Renal cortex interstitium (tissue), 11 donors: ENCODE measurements at regions not wholly inside any gene's neighbourhood (a gene's known extent, or its start where the extent isn't known, plus 50 kb on each side); places are given as distances from the start of the nearest gene placed in this dataset.

ENCODE experiments used
- DNase-seq, 11 donors: peaks; one replicate each; pipeline ENCODE4 v3.0.0-alpha.2; 2013; ENCODE audit warnings: low read depth in 9 of 11, low spot score in 4 of 11; ENCODE audit errors: extremely low read depth in 1 of 11

DNA sequence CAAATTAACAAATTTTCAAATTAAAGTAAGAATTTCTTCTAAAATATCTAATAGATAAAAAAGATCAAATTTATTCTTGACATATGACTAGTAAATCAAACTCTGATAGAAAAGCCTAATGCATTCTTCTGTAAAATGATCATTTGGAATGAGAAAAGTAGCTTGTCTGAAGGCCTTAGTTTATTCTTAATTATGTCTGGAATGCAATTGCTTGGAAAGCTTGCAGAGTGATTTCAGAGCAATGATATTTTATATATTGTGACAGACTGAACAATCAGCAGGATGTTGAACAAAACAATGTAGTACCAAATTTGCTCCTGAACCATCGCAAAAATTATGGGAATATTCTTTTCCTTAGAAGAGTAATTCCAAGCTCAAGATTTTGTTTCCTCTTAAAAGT is 789.6 kb upstream of the NOVA1 start:
- DNase-seq = no peak

DNA sequence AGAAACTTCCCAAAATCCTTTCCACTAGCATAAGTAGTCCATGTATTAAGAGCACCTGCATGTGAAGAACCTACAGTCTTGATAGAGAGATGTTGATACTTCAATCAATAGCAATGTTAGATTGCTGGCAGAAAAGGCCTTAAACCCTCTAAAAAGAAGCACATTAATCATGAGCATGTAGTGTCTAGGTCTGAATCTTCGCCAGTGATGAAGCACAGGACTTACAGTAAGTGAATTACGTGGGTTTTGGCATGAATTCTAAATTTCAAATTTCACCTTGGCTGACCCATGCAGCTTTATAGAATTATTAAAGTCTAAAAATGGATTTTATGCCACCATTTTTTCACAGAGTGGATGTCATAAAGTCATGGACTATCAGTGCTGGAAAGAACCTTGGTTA is 791.6 kb upstream of the NOVA1 start:
- DNase-seq = no peak

DNA sequence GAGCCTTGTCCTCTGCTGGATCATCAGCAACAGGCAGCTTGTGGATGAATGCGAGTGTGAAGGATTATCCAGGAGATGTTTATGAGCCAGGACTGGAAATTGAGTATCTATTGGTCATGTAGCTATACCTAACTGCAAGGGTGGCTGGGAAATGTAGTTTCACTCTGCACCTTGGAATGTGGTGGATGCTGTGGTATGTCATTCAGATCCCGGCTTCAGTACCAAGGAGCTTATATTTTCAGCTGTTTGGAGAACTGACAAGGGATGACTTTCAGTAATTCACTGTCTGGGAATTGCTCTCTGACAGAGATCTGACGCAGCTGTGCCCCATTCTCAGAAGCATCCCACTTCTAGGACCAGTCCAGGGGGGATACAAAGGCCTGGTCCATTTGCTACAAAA is 792.3 kb upstream of the NOVA1 start:
- no peak for DNase-seq

DNA sequence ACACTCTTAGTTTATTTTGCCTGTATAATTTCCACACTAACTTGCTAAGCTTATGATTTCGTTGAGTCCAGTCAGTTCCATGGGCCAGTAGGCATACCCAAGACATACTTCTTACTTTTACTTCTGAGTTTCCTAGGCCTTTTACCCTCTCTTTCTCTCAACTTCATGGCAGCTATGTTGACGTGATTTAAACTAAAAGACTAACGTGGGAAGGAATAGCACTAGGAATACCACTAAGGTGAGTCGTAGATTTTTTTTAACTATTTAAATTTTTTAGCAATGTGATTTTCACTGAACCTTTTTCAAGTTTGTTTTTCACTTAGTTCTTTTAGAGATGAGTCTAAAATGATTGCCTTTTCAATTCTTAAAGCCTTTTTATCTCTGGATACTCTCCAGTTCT is 793.5 kb upstream of the NOVA1 start:
- no peak for DNase-seq

- DNase-seq = no peak
Measured at GRCh38 chr14:27392153-27392552, 794.3 kb upstream of the NOVA1 start.

DNA sequence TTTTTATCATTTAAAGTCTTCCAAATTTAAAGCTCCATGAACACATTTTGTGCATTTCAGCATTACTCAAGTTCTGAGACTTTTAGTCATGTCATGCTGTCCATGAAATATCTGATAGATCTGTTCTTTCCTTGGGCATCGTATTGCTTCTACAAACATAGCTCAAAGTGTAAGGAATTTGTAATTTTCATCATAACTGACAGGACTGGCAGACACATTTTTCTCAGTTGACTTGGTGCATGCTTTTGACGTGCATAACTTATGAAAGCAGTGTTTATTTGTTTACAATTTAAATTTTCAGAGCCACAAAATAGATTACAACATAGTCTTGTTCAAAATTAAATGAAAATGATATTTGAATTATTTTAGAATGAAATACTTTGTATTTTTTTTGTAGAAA is 812.1 kb upstream of the NOVA1 start:
- no peak for DNase-seq

GRCh38 chr14:27410981-27411380 is 813.1 kb upstream of the NOVA1 start:
- no peak for DNase-seq

GRCh38 chr14:27427796-27428195 is 830.0 kb upstream of the NOVA1 start:
- DNase-seq = no peak

DNA sequence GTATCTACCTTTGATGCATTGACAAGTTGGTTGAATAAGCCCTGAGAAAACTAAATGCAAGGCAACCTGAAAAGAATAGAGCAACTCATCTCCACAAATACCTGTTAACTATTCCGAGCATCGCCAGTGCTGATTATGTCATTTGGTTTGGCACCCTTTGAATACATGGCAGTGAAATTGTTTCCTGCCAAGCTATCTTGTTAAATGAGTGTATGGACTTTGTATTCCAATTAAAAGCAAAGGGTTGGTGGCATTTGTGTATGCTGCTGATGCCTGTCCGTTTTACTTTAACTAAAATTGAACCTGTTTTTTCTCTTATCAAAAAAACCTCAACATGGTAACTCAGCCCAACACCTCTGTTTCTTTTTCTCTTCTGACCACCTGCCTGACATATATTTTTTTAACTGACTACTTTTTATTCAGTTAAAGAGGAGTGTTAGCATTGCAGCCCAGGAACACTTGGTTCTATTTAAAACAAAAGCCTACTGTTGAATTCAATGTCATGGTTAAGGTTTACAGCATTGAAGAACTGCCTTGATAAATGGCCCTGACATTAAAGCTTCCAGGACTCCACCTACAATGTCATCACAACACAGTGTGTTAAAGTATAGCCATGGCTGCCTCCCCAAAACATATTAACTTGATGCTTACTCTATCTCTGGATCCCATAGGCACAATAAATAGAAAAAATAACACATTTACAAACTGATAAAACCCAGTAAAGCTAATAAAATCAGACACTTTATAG is 838.3 kb upstream of the NOVA1 start:
- DNase-seq = peak in 4 of 11 donors; percentile 2 to 9 (median 4)

GRCh38 chr14:27484633-27485032 is 886.8 kb upstream of the NOVA1 start:
- no peak for DNase-seq

GRCh38 chr14:27485193-27485592 is 887.4 kb upstream of the NOVA1 start:
- no peak for DNase-seq

- DNase-seq = no peak
Measured at GRCh38 chr14:27506272-27506671, 908.4 kb upstream of the NOVA1 start.

DNA sequence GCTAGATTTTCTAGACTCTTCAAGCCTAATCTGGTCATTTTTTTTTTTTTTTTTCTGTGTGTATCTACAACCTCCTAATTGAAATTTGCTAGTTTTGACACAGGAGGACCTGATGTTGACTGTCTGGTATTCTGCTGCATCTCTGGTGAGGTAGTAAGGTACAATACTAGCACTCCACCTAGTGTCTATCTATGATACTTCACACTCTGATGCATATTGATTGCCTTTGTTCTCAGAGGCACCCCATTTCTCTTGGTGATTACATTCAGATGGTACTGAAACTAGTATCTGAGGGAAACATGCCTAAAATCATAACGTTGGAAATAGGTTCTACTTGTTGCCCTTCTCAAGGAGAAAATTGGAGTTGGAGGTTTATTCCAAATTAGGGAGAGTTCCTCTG is 930.5 kb upstream of the NOVA1 start:
- DNase-seq = peak in 8 of 11 donors; percentile 2 to 15 (median 10)

DNA sequence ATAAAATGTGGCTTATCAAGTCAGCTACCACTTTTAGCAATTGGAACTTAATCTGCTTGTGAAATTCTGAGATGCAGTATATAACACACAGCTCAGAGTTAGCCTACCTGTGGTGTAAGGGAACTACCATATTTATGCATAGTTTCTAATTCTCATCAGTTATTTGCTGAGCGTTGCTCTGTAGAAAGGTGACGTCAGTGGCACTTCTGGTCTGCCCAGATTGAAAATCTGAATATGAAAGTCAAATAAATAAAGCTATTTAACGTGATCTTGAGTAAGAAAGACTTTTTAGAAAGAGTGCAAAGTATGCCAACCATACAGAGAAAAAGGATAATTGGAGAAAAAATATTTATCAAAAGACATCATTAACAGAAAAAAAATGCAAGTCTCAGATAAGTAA is 938.9 kb upstream of the NOVA1 start:
- no peak for DNase-seq

GRCh38 chr14:27546111-27546510 is 948.3 kb upstream of the NOVA1 start:
- DNase-seq = peak in 1 of 11 donors; percentile 0

DNA sequence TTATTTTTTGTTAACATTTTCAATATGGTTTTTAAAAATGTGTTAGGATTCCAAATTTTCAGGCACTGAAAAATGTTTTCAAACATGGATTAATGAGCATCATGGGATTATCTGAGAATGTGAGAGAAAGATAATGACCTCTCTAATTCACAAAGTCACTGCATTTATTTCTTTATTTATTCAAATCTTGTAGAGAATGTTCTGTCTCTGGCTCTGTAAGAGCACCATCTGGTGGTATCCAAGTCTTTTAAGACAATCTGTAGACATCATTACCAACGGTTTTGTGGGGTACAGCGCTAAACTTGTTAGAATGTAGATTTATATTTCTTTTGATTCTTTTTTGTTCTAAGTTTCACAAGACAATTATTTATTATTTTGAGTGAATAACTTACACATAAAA is 956.0 kb upstream of the NOVA1 start:
- DNase-seq = peak in 8 of 11 donors; percentile 1 to 8 (median 3)

DNA sequence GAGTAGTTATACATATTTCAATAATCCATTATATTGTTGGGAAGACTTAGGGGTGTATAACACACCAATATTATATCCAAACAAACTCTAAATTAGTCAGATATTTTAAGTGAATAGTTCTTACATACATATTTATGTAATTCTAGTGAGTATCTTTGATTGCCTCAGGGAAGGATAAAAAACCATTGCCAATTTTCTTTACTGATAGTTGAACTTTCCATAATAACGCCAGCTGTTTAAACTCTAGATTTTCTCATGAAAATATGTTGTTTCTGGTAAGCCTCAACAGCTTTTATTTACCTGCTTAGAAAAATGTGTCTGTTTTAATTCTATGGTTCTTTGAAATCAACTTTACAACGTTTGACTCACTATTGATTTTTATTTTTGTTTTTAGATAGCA is 959.6 kb upstream of the NOVA1 start:
- no peak for DNase-seq

DNA sequence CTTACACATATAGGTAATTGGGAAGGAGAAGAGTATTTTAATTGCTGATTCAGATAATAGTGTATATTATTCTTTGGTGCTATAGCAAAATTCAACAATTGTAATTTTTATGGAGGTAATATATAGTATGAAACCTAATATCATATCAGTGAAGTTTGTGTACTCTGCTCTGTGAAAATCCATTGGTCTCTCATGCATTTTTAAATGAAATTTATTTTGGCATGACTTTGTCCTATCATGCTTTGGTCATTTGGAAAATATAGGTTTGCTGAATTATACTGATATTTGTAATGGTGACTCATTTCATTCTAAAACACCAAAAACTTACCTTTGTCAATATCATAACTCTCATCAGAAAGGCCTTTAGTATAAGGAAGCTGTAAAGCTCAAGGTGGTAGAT is 962.0 kb upstream of the NOVA1 start:
- no peak for DNase-seq

DNA sequence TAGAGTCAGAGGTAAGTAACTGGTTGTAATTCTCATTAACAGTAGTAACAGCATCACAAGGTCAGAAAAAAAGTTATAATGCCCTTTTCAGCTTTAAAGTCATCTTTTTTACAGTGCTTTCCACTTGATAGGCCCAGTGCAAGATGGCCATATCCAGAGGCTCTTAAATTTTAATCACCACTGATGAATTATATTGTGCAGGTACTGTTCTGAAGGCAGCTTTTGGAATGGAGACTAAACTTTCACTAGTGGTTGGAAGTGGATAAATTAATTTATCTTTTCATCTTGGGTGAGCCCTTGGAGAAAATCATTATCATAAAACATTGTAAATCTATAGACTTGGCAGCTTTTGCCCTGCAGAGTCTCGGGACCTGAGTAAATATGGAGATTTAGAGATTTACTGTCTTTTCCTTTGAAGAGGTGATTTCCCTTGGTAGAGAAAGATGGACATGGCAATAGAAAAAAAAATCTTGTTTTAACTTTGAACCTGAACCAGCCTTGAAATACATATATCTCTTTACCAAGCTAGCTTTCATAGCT is 969.1 kb upstream of the NOVA1 start:
- DNase-seq = no peak

DNA sequence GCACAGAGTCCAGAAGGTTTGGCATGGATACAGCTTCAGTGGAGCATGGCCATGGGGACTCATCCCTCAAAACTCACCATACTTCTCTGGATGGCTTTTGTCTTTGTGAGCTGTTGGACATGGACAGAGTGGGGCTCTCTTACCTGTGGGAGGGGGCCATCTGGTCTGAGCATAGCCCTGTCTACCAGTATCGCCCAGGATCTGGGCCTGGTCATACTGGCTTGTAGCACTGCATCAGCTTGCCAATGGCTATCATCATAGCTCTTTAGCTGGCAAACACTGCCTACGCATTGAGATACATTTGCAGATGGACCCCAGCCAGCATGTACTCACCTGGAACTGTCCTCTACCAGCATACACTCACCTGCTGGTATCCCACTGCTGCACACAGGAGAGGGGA is 975.2 kb upstream of the NOVA1 start:
- no peak for DNase-seq

GRCh38 chr14:27587103-27587502 is 989.3 kb upstream of the NOVA1 start:
- no peak for DNase-seq
